ENCODE measurements at regions not wholly inside any gene's neighbourhood (a gene's known extent, or its start where the extent isn't known, plus 50 kb on each side); places are given as distances from the start of the nearest gene placed in this dataset.

GRCh38 chr5:74954919-74955318 lies 88.7 kb upstream of the FAM169A start:
- DNase-seq (ENCODE audit: low read depth) = peak; percentile 24

DNA sequence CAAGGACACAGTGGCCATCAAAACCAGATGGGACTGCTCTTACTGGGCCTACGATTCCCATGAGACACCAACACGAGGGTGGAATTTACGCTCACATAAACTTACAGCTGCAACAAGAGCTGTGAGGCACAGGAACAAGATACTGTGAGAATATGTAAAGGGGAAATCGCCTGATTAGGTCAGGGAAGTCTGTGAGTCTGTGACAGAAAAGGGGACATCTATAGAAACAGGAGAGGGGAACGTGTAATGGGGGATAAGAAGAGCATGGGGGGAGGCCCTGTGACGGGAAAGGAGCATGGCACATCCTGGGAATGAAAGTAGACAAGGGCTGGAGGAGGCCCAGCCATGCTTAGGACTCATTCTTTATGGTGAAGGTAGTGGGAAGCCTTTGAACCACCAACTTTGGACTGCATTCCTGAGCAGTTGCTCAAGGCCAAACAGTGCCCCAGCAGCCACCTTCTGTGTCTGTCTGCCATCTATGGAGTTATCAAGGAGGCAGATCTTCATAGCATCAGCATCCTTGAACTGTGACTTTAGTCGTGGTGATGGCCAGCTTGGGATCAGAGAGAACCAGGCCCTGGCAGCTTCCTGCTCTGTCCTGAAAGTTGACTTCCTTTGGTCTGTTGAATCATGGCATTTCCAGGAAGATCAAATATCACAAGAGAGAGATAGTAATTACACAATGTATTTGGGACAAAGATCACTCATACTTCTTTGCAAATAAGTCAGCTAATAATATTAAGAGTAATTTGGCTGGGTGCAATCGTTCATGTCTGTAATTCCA lies 87.9 kb upstream of the FAM169A start:
- DNase-seq (ENCODE audit: low read depth) = peak; percentile 58

- no peak for DNase-seq (ENCODE audit: low read depth)
Observed at GRCh38 chr5:74953554-74953936, 87.4 kb upstream of the FAM169A start.

- no peak for DNase-seq (ENCODE audit: low read depth)
Observed at GRCh38 chr5:74952406-74952805, 86.2 kb upstream of the FAM169A start.

- DNase-seq (ENCODE audit: low read depth) = no peak
Observed at GRCh38 chr5:74951865-74952264, 85.7 kb upstream of the FAM169A start.

DNA sequence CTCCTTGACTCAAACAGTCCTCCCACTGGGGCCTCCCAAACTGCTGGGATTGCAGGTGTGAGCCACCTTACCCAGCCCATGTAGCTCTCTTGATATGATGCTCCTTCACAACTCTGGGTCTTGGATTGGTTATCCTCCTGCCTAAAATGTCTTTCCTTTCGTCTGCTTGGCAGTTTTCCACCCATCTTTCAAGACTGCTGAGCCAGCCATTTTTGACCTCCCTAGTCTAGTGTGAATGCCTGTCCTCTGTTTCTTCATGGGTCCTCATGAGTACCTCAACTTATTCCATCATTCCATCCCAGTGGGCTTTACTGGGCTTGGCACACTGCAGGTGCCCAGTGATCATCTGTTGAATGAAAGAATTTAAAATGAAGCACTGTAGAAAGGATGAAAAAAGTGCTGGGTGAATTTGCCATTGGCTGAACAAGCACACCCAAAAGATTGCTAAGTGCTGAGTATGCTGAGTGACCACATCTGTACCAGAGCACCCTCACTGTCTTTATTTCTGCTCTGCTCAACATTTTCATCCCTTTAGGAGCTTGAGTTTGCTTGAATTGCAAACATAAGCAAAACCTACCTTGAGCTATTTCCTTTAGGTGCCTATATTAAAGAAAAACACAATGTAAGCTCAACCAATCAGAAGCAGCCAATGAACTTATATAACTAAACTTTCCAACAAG lies 84.8 kb upstream of the FAM169A start:
- no peak for DNase-seq (ENCODE audit: low read depth)

DNA sequence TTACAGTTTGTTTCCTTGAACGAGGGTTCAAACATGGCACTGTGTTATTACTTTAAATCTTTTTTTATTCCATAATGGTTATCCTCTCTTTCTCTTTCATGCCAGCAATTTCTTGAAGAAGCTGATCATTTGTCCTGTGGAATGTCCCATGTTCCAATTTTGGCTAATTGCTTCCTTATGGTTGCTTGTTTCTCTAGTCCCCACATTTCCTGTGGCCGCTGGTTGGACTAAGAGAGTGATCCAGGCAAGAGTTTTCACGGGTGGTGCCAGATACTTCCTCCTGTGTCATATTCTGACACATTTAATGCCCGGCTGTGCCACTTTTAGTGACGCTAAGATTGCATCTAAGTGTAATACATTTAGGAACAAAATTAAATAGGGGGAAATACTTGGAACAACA lies 83.8 kb upstream of the FAM169A start:
- DNase-seq (ENCODE audit: low read depth) = no peak

DNA sequence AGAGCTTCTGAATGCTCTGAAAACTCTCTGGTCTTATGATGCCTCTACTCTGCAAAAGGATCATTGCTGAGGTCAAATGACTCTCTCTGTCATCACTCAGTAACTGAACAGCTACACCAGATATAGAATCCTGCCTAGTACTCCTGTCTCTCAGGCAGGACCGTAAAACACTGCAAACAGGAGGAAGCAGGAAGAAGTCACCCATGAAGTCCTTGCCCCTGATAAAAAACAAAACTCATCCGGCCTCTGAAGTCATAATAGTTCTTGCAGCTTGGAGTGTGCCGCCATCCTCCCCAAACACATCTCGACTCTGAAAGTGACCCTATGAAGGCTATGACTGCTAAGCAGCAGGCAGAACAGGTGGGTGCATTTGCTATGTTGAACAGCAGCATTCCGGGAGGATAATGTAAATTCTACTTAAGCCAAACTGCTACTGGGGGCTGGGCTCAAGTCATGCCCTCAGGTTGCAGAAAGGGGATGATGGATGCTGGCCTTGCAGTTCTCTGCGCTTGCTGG lies 81.9 kb upstream of the FAM169A start:
- DNase-seq (ENCODE audit: low read depth) = peak; percentile 11

- DNase-seq (ENCODE audit: low read depth) = no peak
Observed at GRCh38 chr5:74946471-74946870, 80.3 kb upstream of the FAM169A start.

GRCh38 chr5:74945561-74946165 lies 79.5 kb upstream of the FAM169A start:
- peak; percentile 18 for DNase-seq (ENCODE audit: low read depth)

DNA sequence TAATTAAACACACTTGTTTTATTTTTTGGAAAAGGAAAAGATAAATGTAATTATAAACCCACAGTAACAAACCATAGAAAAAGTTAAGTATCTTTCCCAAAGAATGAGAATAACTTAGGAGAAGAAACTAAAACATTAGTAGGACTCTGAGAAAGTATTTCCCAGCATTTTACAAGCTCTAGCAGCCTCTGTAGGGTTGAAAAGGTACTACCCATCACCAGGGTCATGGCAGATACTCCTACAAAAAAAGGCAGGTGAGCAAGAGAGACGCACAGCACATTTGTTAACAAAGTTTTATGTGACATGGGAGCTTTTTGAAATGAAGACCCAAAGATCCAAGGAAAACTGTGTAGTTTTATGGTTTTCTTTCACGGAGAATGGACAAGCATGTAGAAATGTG lies 77.7 kb upstream of the FAM169A start:
- DNase-seq (ENCODE audit: low read depth) = no peak

DNA sequence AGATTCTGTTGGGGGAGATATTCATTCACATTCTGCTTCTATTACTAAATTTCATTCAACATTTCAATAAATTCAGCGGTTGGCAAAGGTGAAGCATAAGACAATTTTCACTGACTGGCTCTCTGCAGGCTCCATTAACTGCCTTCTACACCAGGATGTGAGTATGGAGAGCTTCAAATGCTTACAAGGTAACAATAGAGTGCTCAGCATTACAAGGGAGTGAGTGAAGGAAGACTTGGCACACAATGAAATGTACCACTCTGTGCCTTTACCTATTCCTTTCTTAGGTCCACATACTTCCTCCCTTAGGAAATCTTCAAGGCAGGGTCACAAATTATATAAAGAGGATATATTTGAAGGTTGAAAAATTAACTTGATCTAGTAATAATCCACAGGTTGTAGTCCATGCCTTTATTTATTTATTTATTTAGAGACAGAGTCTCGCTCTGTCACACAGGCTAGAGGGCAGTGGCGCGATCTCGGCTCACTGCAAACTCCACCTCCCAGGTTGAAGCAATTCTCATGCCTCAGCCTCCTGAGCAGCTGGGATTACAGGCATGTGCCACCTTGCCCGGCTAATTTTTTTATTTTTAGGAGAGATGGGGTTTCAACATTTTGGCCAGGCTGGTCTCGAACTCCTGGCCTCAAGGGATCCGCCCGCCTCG lies 76.6 kb upstream of the FAM169A start:
- no peak for DNase-seq (ENCODE audit: low read depth)

GRCh38 chr5:74940782-74941353 lies 74.7 kb upstream of the FAM169A start:
- DNase-seq (ENCODE audit: low read depth) = no peak

DNA sequence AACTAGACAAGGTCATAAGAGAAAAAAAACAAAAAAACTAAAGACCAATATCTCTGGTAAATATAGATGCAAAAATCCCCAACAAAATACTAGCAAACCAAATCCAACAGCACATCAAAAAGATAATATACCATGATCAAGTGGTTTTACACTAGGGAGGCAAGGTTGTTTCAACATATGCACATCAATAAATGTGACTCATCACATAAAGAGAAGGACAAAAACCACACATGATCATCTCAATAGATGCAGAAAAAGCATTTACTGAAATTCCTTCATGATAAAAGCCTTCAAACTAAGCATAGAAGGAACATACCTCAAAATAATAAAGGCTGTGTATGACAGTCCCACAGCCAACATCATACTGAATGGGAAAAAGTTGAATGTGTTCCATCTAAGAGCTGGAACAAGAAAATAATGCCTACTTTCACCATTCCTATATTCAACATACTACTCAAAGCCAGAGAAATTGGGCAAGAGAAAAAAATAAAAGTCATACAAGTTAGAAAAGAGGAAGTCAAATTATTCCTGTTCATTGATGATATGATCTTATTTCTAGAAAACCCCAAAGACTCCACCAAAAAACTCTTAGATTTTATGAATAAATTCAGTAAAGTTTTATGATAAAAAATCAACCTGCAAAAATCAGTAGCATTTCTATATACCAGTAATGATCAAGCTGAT lies 72.2 kb upstream of the FAM169A start:
- peak; percentile 18 for DNase-seq (ENCODE audit: low read depth)

DNA sequence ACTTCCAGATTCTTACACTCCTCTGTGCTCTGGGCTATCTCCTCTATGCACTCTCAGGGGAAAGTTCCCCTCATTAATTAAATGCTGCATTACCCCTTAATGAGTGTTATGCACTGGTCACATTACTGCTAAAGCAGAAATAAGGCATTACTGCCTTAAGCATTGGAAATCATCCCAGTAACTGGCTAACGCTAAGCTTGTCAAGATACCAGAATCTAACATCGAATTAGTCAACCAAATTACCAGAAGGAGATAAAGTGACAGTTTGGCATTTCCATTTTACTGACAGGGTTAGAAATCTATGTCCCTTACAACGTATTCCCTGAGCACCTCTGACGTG lies 69.5 kb upstream of the FAM169A start:
- DNase-seq (ENCODE audit: low read depth) = no peak

DNA sequence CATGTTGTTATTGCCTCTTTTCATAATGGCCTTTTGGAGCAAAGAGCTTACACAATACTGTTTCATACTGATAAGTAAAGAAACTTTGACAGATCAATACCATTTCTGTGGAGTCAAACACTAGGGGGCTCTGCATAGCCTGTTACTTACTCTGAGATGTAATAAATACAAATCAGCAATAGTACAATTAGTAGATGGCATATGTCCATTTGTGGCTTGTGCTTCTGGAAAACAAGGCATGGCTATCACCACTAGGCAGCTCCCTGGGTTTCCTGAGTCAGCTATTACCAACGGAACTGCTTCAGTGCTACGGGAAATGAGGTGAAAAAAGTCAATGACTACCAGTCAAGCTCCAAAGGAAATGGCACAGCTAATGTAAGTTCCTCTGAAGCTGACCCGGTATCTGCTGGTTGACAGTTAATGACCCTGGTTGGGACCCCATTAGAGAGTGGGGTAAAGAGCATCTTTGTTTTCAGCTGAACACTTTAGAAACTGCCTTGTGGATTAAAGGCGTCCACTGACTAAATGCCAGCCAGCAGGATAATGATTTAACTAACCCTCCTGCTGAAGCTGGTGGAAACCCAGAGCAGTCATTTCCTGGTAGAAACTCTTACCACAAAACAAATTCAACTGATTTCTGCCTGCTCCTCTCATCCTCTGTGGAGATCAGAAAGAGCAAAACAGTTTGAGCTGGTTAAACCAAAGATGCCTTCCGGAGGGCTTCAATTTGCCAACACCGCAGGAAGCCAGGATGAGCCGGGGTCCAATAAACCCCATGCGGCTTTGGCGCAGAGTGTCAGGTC lies 69.0 kb upstream of the FAM169A start:
- peak; percentile 44 for DNase-seq (ENCODE audit: low read depth)

DNA sequence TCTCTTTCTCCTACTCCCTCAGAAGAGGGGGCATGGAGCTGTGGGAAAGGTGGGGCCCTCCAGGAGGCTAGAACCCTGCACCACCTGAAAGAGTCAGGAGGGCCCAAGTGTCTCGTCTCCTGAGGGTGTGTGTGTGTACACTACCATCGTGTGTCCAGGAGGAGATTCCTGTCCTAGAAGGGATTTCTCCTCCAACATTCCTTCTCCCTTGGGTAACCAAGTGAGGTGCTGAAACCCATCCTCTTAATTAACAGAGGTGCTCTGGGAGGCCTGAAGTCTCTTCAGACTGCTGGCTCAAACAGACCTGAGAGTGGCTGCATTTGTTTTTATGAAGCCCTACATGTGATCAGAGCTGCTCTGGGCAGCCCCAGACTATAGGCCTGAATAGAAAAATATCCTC lies 61.1 kb upstream of the FAM169A start:
- no peak for DNase-seq (ENCODE audit: low read depth)

- DNase-seq (ENCODE audit: low read depth) = peak; percentile 64
Observed at GRCh38 chr5:74919487-74919886, 53.3 kb upstream of the FAM169A start.

- DNase-seq (ENCODE audit: low read depth) = no peak
Observed at GRCh38 chr5:74919041-74919440, 52.9 kb upstream of the FAM169A start.

DNA sequence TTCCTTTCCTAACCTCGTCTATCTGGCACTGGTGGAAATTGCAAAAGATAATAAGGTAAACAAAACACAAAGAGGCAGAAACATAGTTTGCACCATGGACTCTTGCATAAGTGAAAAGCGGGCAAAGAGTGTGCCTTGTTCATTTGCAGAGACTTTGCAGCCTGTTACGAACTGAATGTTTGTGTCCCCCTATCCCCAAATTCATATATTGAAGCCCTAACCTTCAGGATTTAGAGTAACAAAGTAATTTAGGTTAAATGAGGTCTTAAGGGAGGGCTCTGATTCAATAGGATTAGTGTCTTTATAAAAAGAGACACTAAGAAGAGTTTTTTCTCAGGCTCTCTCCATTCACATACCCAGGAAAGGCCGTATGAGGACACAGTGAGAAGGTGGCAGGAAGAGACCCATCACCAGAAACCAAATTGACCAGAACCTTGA lies 52.1 kb upstream of the FAM169A start:
- DNase-seq (ENCODE audit: low read depth) = no peak

Measured in LHCN-M2 (cell line).